ENCODE measurements at regions not wholly inside any gene's neighbourhood (a gene's known extent, or its start where the extent isn't known, plus 50 kb on each side); places are given as distances from the start of the nearest gene placed in this dataset.

DNA sequence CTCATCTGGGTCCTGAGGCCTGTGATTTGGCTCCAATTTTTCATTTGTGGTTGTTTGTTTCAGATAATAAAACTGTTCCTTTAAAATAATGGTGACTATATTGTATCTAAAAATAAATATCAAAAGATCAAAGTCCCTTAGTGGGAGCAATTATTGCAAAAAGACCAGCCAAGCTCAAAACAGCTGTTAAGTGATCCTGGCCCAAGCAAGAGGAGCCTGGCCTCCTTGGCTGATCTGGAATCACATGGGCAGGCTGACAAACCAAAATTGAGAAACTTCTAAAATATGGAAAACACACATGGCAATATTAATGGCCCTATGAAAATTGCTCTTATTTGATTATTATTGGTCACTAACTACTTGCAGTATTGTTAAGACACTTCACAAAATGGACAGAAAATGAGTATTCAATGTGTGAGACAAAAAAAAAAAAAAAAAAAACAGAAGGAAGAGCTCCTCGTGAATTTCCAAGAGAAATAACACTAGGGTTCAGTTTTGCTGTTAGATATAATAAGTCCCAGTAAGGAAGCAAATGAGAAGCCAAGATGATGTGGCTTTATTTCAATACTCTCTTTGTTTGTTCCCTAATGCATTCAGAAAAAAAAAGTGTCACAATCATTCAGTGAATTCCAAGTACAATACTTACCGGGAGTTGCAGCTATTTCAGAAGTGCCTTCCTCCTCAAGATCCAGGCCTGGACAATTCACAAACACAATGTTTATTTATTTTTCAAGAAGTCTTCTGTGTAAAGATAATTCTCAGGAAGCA is 105.1 kb downstream of the SEC16B start:
- Histone ChIP-seq H2BK15ac (ENCODE audit: low read depth, low read length) (no peak overlapping the region), H3K36me3 (ENCODE audit: control insufficient read depth, insufficient read depth, low read length) (no peaks in the 10 kb centered on the region), H3K9me3 (ENCODE audit: control insufficient read depth, insufficient read depth, low read length) (no peaks in the 10 kb centered on the region), H3K9me1 (ENCODE audit: insufficient read depth, low read length) (no peaks in the 10 kb centered on the region), H2AFZ (replicated peaks; ENCODE audit: low read length, poor library complexity) (no peak overlapping the region), H4K20me1 (ENCODE audit: insufficient read depth, low read length) (no peaks in the 10 kb centered on the region), H3K4me1 (ENCODE audit: control insufficient read depth, insufficient read depth, low read length) (peaks cover 2% of the 10 kb centered on the region; the same call in 1 of the 2 replicates), H4K8ac (ENCODE audit: low read depth in 2 of 2, low read length in 2 of 2) (no peak overlapping the region), H3K23ac (ENCODE audit: low read depth, low read length) (no peak overlapping the region), H3K14ac (replicated peaks; ENCODE audit: low read depth, low read length) (no peak overlapping the region), H2AK9ac (replicated peaks; ENCODE audit: low read depth, low read length, poor library complexity) (no peak overlapping the region), H2BK120ac (ENCODE audit: low read depth, low read length) (no peak overlapping the region), H2BK20ac (ENCODE audit: low read depth, low read length) (no peak overlapping the region), H2BK5ac (ENCODE audit: low read depth, low read length, poor library complexity, severe bottlenecking) (no peak overlapping the region), H3K27ac (ENCODE audit: insufficient read depth, low read length) (no peak overlapping the region), H4K5ac (ENCODE audit: low read depth, low read length) (no peak overlapping the region), H3K4ac (ENCODE audit: low read depth, low read length) (no peak overlapping the region), H3K18ac (ENCODE audit: low read depth, low read length) (no peak overlapping the region), H3K4me3 (ENCODE audit: insufficient read depth, low read depth, low read length) (no peak overlapping the region), H3K4me2 (ENCODE audit: low read depth, low read length) (no peak overlapping the region), H3K9ac (ENCODE audit: low read depth, low read length) (no peak overlapping the region), H3K56ac (ENCODE audit: extremely low read depth, insufficient read depth, low read length) (no peak overlapping the region), H2AK5ac (ENCODE audit: low read depth, low read length) (no peak overlapping the region), H4K91ac (ENCODE audit: insufficient read depth, low read depth, low read length) (no peak overlapping the region), H3K27me3 (ENCODE audit: control insufficient read depth, insufficient read depth, low read length) (no peaks in the 10 kb centered on the region), H3K79me1 (ENCODE audit: low read depth in 1 of 2, low read length in 2 of 2) (no peaks in the 10 kb centered on the region)
- DNase-seq (no peak), ATAC-seq (ENCODE audit: low read depth) (no peak)
- POLR2A ChIA-PET (ENCODE audit: unreplicated experiment), result interaction anchor here (0.6 to 0.7 kb wide), 2 partner anchors 142 to 574 kb away, joined by 3 to 5 read pairs; no protein-coding TSS in a partner anchor
- CTCF ChIA-PET, result interaction anchor here (0.5 kb wide), 1 partner anchor 1177 kb away, joined by 4 read pairs; no protein-coding TSS in a partner anchor
- dilution Hi-C loops (cut with HindIII; ENCODE audit: low sequenced_read_pairs, unreplicated experiment) (no loop called here), in situ Hi-C loops (cut with MboI; ENCODE audit: low sequenced_read_pairs) (no loop called here), intact Hi-C loops (cut with micrococcal nuclease) (no loop called here)
- TF ChIP-seq, protein P1, sequence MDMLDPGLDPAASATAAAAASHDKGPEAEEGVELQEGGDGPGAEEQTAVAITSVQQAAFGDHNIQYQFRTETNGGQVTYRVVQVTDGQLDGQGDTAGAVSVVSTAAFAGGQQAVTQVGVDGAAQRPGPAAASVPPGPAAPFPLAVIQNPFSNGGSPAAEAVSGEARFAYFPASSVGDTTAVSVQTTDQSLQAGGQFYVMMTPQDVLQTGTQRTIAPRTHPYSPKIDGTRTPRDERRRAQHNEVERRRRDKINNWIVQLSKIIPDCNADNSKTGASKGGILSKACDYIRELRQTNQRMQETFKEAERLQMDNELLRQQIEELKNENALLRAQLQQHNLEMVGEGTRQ (IDR thresholded peaks at IDR 0.05; ENCODE audit: low read depth, low read length), result no peak
- no peak for TF ChIP-seq POLR2A (IDR thresholded peaks at IDR 0.05; ENCODE audit: low read depth, low read length)
- no TSS peak for BruUV-seq (replicated peaks)
- WGBS, 2 experiments (ENCODE audit: extremely low coverage in 2 of 2, insufficient read length in 1 of 2), result no CpG with 5 or more reads among the region's 2 CpGs
